HFF-Myc (cell line): ENCODE measurements at regions not wholly inside any gene's neighbourhood (a gene's known extent, or its start where the extent isn't known, plus 50 kb on each side); places are given as distances from the start of the nearest gene placed in this dataset.

Source experiments
- DNase-seq: peaks from one replicate; pipeline ENCODE4 v3.0.0-alpha.2; 2011; ENCODE audit warnings: low read depth; ENCODE audit errors: extremely low read depth
- H3K4me3 ChIP-seq: replicated peaks from 2 replicates; pipeline ENCODE4 v1.5.1; 2011; ENCODE audit warnings: low read depth, mild to moderate bottlenecking, control low read depth, low read length
- TF ChIP-seq, protein P1 (sequence below): IDR thresholded peaks from 2 replicates; pipeline ENCODE4 v1.5.1; 2012; ENCODE audit warnings: mild to moderate bottlenecking, low read depth, low read length, control low read depth; ENCODE audit errors: missing control alignments

DNA sequence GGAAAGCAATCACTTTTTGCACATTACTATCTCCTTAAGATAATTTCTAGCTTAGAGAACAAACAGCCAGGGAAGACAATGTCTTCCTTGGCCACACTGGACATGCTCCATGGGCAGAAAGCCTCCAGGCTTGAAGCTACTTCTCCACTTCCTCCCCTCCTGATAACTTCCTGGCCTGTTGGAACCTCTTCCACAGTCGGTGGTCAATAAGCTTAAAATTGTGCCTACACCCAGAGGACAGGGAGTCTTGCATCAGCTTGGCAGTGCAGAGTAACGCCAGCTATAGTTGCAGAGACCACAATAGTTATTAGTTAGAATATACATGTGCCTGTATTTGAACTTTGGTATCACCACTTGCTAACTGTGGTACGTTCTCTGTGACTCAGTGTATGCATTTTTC, 58.1 kb upstream of the ABCA1 start:
- H3K4me3 ChIP-seq = no peak overlapping the region
- DNase-seq = no peak
- TF ChIP-seq, protein P1, sequence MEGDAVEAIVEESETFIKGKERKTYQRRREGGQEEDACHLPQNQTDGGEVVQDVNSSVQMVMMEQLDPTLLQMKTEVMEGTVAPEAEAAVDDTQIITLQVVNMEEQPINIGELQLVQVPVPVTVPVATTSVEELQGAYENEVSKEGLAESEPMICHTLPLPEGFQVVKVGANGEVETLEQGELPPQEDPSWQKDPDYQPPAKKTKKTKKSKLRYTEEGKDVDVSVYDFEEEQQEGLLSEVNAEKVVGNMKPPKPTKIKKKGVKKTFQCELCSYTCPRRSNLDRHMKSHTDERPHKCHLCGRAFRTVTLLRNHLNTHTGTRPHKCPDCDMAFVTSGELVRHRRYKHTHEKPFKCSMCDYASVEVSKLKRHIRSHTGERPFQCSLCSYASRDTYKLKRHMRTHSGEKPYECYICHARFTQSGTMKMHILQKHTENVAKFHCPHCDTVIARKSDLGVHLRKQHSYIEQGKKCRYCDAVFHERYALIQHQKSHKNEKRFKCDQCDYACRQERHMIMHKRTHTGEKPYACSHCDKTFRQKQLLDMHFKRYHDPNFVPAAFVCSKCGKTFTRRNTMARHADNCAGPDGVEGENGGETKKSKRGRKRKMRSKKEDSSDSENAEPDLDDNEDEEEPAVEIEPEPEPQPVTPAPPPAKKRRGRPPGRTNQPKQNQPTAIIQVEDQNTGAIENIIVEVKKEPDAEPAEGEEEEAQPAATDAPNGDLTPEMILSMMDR = no peak

DNA sequence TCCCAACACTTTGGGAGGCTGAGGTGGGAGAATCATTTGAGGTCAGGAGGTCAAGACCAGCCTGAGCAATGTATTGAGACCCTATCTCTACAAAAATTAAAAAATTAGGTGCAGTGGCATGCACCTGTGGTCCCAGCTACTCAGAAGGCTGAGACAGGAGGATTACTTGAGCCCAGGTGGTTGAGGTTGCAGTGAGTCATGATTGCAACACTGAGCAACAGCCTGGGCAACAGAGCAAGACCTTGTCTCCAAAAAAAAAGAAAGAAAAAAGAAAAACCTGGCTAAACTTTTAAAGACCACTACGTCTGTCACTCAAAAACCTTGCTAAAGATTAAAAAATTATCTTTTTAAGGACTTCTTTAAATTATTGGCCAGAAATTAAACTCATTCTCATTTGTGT, 59.8 kb upstream of the ABCA1 start:
- TF ChIP-seq, protein P1 = no peak
- H3K4me3 ChIP-seq = no peak overlapping the region
- DNase-seq = no peak

DNA sequence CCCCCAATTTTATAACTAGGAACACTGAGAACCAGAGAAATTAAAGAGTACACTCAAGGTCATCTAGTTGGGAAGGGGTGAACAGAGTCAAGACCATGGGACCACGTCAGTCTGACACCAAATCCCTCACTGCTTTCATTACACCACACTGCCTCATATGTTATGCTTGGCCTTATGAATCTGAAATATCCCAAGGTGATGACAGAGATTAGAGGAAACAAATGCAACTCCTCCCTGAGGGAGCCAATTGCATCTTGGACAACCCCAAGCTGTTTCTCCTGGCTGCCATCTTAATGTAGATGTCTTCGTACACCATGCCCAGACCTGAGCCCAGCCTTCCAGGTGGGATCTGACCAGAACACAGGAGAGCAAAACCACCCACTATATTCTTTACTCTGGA, 60.6 kb upstream of the ABCA1 start:
- H3K4me3 ChIP-seq = no peak overlapping the region
- DNase-seq = no peak
- TF ChIP-seq, protein P1 = no peak

DNA sequence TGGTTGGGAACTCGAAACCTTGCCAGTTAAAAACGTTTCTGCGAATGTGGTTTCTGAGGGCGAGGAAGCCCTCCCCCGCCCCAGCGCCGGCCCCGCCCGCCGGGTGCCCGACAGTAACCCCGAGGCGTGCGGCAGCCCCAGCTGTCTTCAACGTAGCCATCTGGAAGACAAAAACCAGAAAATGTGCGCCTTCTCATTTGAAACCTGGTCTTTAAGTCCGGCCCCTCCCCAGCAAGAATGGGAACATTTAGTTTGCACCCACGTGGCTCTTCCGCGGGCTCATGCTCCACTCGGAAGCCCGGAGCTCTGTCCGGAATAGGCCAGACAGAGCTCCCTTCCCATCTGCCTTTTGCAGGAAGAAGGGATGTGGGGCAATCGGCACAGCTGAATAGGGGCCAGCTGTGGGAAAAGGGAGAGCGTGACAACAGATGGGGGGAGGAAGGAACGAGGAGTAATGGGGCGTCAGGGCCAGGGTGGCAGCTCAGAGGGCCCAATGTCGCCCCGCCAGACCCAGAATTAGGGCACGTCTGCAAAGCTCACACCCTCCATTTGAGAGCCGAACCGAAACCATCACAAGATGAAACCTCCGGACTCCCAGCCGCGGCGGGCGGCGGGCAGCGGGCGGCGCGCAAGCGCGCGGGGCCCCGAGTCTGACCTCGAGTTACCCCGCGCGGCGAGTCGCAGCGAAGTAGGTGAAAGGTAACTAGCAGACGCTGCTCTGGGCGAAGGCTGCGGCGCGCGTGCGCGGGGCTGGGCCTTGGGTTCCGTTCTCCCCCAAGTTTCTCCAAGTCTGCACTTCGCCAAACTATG, 63.4 kb upstream of the ABCA1 start:
- TF ChIP-seq, protein P1 = no peak
- peak; percentile 57 for DNase-seq
- H3K4me3 ChIP-seq = peak overlapping the region; percentile 57

DNA sequence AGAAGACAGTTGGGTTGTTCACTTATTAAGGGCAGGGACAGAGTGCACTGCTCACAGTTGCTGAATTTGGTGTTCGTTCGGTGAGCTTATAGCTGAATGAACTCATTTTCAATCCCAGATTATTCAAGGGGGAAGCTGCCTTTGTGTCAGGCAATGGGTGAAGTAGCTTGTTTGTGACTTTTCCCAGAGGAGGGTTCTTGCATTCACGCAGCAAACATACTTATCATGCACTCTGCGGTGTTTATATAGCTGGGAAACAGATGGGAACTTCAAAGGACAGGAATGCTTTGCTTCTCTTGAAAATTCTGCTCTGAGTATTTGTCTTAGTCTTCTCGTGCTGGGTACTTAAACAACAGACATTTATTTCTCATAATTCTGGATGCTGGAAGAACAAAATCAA, 64.7 kb upstream of the ABCA1 start:
- TF ChIP-seq, protein P1 = no peak
- DNase-seq = peak; percentile 35
- H3K4me3 ChIP-seq = no peak overlapping the region

DNA sequence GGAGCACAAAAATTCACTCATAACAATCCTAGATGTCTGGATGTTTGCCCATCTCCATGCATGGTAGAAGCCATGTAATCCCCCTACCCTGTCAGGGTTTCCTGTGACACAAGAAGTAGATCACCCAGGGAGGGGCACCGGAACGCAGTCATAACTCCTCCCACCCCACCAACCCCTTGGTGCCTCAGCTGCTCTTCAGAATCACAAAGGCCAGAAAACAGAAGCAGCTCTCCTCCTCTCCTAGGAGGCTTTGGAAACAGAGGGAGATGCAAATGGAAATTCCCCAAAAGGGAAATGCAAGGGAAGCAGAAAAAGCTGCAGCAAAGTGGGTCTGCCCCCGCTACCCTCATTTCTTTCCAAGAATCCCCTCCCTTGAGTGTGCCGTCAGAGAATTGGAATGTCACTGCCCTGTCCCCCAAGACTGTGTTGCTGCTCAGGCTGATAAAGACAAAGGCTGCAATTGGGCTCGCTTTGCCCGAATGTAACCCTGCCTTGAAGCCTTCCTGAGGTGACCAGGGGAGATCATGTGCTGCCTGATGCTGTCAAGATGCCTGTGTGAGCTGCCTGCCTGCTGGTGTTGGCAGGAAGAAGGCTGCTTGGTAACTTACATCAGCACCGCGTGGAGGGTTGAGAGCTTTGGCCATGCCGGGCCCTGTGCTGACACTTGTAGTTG, 65.5 kb upstream of the ABCA1 start:
- H3K4me3 ChIP-seq = no peak overlapping the region
- peak; percentile 14 for DNase-seq
- TF ChIP-seq, protein P1 = no peak
